ENCODE measurements at regions not wholly inside any gene's neighbourhood (a gene's known extent, or its start where the extent isn't known, plus 50 kb on each side); places are given as distances from the start of the nearest gene placed in this dataset.

DNA sequence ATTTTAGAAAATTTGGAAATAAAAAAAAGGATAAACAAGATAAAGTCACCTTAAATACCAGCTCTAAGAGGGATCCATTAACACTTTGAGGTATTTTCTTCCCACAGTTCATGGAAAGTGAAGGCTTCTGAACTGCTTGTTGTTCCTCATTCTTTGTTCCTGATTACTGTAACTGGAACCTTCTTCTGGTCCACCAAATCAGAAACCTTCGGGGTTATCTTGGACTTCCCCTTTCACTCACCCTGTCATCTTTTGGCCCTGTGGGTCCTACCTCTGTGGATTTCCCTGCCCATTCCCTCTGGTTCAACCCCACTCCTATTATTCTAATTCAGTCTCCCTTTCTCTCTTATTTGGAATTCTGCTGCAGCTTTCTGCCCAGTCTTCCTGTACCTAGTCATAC, 116.5 kb upstream of the PRPS1L1 start:
- DNase-seq (ENCODE audit: low spot score) (no peak), ATAC-seq (no peak)
- H3K4me1 Mint-ChIP-seq = peaks cover 6% of the 10 kb centered on the region
- H3K27ac Mint-ChIP-seq = no peak overlapping the region
- no peaks in the 10 kb centered on the region for H3K9me3 Mint-ChIP-seq
- H3K27me3 Mint-ChIP-seq (ENCODE audit: low read depth) = no peaks in the 10 kb centered on the region
- ChIA-PET POLR2A (no interaction called here), CTCF (no interaction called here)
- no peak for TF ChIP-seq ZNF396 (CRISPR knock-in tag; IDR thresholded peaks at IDR 0.05; ENCODE audit: borderline replicate concordance)
- TF ChIP-seq, protein P1, sequence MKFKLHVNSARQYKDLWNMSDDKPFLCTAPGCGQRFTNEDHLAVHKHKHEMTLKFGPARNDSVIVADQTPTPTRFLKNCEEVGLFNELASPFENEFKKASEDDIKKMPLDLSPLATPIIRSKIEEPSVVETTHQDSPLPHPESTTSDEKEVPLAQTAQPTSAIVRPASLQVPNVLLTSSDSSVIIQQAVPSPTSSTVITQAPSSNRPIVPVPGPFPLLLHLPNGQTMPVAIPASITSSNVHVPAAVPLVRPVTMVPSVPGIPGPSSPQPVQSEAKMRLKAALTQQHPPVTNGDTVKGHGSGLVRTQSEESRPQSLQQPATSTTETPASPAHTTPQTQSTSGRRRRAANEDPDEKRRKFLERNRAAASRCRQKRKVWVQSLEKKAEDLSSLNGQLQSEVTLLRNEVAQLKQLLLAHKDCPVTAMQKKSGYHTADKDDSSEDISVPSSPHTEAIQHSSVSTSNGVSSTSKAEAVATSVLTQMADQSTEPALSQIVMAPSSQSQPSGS (CRISPR knock-in tag; IDR thresholded peaks at IDR 0.05; ENCODE audit: borderline replicate concordance, low read depth) = no peak
- TF ChIP-seq, protein P2, sequence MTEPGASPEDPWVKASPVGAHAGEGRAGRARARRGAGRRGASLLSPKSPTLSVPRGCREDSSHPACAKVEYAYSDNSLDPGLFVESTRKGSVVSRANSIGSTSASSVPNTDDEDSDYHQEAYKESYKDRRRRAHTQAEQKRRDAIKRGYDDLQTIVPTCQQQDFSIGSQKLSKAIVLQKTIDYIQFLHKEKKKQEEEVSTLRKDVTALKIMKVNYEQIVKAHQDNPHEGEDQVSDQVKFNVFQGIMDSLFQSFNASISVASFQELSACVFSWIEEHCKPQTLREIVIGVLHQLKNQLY (CRISPR knock-in tag; IDR thresholded peaks at IDR 0.05) = no peak
- no peak for TF ChIP-seq TCF7 (CRISPR knock-in tag; IDR thresholded peaks at IDR 0.05; ENCODE audit: low read depth)
- no peak for TF ChIP-seq ETV6 (CRISPR knock-in tag; IDR thresholded peaks at IDR 0.05)
- no peak for TF ChIP-seq ZNF671 (CRISPR knock-in tag; IDR thresholded peaks at IDR 0.05)
- TF ChIP-seq SOX15 (CRISPR knock-in tag; IDR thresholded peaks at IDR 0.05) = no peak
- H3K36me3 Mint-ChIP-seq = no peaks in the 10 kb centered on the region
- no peak overlapping the region for H3K4me3 Mint-ChIP-seq

DNA sequence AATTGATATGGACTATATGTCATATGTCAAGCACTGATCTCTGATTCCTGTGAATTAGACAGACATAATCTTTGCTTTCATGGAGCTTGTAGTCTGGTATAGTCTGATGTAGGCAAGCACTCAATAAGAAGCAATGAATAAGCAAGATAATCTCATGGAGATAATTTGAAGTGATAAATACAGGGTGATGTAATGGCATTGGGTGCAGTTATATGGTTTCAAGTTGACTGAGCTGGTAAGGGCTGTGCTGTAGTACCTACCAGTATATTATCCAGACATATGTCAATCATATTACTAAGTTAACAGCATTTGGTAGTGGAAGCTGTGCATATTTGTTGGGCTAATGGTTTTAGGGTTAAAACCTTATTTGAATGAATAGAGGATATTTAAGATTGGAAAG, 117.5 kb upstream of the PRPS1L1 start:
- H3K27me3 Mint-ChIP-seq (ENCODE audit: low read depth) = no peaks in the 10 kb centered on the region
- no peak overlapping the region for H3K4me3 Mint-ChIP-seq
- CTCF ChIA-PET = no interaction called here
- no peak overlapping the region for H3K27ac Mint-ChIP-seq
- POLR2A ChIA-PET = no interaction called here
- no peak for TF ChIP-seq ELF4 (CRISPR knock-in tag; IDR thresholded peaks at IDR 0.05; ENCODE audit: low read depth)
- no peak for TF ChIP-seq HMGA2 (CRISPR knock-in tag; IDR thresholded peaks at IDR 0.05)
- TF ChIP-seq, protein P3, sequence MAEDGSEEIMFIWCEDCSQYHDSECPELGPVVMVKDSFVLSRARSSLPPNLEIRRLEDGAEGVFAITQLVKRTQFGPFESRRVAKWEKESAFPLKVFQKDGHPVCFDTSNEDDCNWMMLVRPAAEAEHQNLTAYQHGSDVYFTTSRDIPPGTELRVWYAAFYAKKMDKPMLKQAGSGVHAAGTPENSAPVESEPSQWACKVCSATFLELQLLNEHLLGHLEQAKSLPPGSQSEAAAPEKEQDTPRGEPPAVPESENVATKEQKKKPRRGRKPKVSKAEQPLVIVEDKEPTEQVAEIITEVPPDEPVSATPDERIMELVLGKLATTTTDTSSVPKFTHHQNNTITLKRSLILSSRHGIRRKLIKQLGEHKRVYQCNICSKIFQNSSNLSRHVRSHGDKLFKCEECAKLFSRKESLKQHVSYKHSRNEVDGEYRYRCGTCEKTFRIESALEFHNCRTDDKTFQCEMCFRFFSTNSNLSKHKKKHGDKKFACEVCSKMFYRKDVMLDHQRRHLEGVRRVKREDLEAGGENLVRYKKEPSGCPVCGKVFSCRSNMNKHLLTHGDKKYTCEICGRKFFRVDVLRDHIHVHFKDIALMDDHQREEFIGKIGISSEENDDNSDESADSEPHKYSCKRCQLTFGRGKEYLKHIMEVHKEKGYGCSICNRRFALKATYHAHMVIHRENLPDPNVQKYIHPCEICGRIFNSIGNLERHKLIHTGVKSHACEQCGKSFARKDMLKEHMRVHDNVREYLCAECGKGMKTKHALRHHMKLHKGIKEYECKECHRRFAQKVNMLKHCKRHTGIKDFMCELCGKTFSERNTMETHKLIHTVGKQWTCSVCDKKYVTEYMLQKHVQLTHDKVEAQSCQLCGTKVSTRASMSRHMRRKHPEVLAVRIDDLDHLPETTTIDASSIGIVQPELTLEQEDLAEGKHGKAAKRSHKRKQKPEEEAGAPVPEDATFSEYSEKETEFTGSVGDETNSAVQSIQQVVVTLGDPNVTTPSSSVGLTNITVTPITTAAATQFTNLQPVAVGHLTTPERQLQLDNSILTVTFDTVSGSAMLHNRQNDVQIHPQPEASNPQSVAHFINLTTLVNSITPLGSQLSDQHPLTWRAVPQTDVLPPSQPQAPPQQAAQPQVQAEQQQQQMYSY (CRISPR knock-in tag; IDR thresholded peaks at IDR 0.05) = no peak
- TF ChIP-seq TEAD4 (CRISPR knock-in tag; IDR thresholded peaks at IDR 0.05) = no peak
- no peak for TF ChIP-seq ZNF232 (CRISPR knock-in tag; IDR thresholded peaks at IDR 0.05)
- no peak for TF ChIP-seq PRRX2 (CRISPR knock-in tag; IDR thresholded peaks at IDR 0.05)
- TF ChIP-seq OVOL2 (CRISPR knock-in tag; IDR thresholded peaks at IDR 0.05; ENCODE audit: borderline replicate concordance) = no peak
- no peak for TF ChIP-seq FOXP1 (CRISPR knock-in tag; IDR thresholded peaks at IDR 0.05; ENCODE audit: borderline replicate concordance)
- no peak for TF ChIP-seq EMX1 (CRISPR knock-in tag; IDR thresholded peaks at IDR 0.05)
- TF ChIP-seq, protein P4, sequence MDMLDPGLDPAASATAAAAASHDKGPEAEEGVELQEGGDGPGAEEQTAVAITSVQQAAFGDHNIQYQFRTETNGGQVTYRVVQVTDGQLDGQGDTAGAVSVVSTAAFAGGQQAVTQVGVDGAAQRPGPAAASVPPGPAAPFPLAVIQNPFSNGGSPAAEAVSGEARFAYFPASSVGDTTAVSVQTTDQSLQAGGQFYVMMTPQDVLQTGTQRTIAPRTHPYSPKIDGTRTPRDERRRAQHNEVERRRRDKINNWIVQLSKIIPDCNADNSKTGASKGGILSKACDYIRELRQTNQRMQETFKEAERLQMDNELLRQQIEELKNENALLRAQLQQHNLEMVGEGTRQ (CRISPR knock-in tag; IDR thresholded peaks at IDR 0.05) = no peak
- no peak for TF ChIP-seq KAT7 (CRISPR knock-in tag; IDR thresholded peaks at IDR 0.05; ENCODE audit: borderline replicate concordance)
- TF ChIP-seq, protein P5, sequence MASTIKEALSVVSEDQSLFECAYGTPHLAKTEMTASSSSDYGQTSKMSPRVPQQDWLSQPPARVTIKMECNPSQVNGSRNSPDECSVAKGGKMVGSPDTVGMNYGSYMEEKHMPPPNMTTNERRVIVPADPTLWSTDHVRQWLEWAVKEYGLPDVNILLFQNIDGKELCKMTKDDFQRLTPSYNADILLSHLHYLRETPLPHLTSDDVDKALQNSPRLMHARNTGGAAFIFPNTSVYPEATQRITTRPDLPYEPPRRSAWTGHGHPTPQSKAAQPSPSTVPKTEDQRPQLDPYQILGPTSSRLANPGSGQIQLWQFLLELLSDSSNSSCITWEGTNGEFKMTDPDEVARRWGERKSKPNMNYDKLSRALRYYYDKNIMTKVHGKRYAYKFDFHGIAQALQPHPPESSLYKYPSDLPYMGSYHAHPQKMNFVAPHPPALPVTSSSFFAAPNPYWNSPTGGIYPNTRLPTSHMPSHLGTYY (CRISPR knock-in tag; IDR thresholded peaks at IDR 0.05) = no peak
- no peak for TF ChIP-seq FOXK1 (CRISPR knock-in tag; IDR thresholded peaks at IDR 0.05)
- no peak for TF ChIP-seq ZBTB21 (CRISPR knock-in tag; IDR thresholded peaks at IDR 0.05; ENCODE audit: borderline replicate concordance)
- TF ChIP-seq, protein P6, sequence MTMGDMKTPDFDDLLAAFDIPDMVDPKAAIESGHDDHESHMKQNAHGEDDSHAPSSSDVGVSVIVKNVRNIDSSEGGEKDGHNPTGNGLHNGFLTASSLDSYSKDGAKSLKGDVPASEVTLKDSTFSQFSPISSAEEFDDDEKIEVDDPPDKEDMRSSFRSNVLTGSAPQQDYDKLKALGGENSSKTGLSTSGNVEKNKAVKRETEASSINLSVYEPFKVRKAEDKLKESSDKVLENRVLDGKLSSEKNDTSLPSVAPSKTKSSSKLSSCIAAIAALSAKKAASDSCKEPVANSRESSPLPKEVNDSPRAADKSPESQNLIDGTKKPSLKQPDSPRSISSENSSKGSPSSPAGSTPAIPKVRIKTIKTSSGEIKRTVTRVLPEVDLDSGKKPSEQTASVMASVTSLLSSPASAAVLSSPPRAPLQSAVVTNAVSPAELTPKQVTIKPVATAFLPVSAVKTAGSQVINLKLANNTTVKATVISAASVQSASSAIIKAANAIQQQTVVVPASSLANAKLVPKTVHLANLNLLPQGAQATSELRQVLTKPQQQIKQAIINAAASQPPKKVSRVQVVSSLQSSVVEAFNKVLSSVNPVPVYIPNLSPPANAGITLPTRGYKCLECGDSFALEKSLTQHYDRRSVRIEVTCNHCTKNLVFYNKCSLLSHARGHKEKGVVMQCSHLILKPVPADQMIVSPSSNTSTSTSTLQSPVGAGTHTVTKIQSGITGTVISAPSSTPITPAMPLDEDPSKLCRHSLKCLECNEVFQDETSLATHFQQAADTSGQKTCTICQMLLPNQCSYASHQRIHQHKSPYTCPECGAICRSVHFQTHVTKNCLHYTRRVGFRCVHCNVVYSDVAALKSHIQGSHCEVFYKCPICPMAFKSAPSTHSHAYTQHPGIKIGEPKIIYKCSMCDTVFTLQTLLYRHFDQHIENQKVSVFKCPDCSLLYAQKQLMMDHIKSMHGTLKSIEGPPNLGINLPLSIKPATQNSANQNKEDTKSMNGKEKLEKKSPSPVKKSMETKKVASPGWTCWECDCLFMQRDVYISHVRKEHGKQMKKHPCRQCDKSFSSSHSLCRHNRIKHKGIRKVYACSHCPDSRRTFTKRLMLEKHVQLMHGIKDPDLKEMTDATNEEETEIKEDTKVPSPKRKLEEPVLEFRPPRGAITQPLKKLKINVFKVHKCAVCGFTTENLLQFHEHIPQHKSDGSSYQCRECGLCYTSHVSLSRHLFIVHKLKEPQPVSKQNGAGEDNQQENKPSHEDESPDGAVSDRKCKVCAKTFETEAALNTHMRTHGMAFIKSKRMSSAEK (CRISPR knock-in tag; IDR thresholded peaks at IDR 0.05; ENCODE audit: borderline replicate concordance) = no peak
- TF ChIP-seq NR2C2 (CRISPR knock-in tag; IDR thresholded peaks at IDR 0.05) = no peak
- TF ChIP-seq NR1H2 (CRISPR knock-in tag; IDR thresholded peaks at IDR 0.05) = no peak
- TF ChIP-seq FOXJ3 (CRISPR knock-in tag; IDR thresholded peaks at IDR 0.05; ENCODE audit: borderline replicate concordance) = no peak
- no peak for ATAC-seq
- H3K36me3 Mint-ChIP-seq = no peaks in the 10 kb centered on the region
- peaks cover 6% of the 10 kb centered on the region for H3K4me1 Mint-ChIP-seq
- DNase-seq (ENCODE audit: low spot score) = no peak
- H3K9me3 Mint-ChIP-seq = no peaks in the 10 kb centered on the region
